ENCODE measurements at regions not wholly inside any gene's neighbourhood (a gene's known extent, or its start where the extent isn't known, plus 50 kb on each side); places are given as distances from the start of the nearest gene placed in this dataset.

DNA sequence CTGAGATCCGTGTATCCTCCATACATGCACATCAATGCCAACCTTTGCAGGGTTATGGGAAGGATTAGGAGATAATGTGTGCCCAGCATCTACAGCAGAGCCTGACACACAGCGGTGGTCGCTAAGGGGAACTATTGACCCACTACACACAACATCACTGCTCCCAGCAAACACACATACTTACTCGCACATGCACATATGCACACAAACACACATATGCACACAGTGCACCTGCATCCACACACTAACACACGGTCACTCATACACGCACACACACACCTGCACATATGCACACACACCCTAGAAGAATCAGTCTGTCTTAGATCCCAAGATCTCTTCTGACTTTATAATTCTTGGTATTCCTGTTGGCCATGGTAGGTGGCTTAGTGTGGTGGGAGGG lies 118.3 kb downstream of the GYPC start:
- TF ChIP-seq, protein P1, sequence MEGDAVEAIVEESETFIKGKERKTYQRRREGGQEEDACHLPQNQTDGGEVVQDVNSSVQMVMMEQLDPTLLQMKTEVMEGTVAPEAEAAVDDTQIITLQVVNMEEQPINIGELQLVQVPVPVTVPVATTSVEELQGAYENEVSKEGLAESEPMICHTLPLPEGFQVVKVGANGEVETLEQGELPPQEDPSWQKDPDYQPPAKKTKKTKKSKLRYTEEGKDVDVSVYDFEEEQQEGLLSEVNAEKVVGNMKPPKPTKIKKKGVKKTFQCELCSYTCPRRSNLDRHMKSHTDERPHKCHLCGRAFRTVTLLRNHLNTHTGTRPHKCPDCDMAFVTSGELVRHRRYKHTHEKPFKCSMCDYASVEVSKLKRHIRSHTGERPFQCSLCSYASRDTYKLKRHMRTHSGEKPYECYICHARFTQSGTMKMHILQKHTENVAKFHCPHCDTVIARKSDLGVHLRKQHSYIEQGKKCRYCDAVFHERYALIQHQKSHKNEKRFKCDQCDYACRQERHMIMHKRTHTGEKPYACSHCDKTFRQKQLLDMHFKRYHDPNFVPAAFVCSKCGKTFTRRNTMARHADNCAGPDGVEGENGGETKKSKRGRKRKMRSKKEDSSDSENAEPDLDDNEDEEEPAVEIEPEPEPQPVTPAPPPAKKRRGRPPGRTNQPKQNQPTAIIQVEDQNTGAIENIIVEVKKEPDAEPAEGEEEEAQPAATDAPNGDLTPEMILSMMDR (optimal IDR thresholded peaks at IDR 0.05 in 1 of 3, IDR thresholded peaks at IDR 0.05 in 1 of 3, conservative IDR thresholded peaks at IDR 0.05 in 1 of 3; ENCODE audit: extremely low read depth in 1 of 3, insufficient read depth in 2 of 3, low read length in 3 of 3) = no peak
- no peak for TF ChIP-seq EZH2 (IDR thresholded peaks at IDR 0.05; ENCODE audit: low read length)

Measured in keratinocyte (primary cell).